NCI-H345 treated with DMSO at 0.1 percent for 48 hours (cell line): ENCODE measurements at regions not wholly inside any gene's neighbourhood (a gene's known extent, or its start where the extent isn't known, plus 50 kb on each side); places are given as distances from the start of the nearest gene placed in this dataset.

ENCODE experiments used
- DNase-seq: peaks from one replicate; lab custom pipeline; 2025; ENCODE audit not compliant: unreplicated experiment; lab: John Stamatoyannopoulos, UW

DNA sequence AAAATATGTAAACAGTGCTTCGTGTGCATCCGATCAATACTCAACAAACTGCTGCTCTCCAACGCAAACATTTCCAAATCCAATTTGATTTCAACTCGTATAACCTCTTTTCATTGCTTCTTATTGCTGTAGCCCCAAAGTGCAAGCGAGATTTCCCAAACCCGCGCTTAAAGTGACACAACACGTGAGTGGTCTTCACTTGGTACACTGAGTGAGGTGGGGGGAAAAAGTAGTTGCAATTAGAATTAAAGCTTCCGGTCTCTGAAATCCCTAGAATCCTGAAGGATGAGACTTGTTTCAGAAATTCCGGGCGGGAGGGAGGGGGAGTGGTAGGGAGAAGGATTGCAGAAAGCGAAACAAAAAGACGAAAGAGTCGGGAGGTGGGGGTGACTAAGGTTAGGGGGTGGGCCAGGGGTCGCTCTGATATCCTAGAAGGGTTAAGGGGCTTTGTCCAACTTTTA, 387.5 kb downstream of the BCAT1 start:
- no peak for DNase-seq

DNA sequence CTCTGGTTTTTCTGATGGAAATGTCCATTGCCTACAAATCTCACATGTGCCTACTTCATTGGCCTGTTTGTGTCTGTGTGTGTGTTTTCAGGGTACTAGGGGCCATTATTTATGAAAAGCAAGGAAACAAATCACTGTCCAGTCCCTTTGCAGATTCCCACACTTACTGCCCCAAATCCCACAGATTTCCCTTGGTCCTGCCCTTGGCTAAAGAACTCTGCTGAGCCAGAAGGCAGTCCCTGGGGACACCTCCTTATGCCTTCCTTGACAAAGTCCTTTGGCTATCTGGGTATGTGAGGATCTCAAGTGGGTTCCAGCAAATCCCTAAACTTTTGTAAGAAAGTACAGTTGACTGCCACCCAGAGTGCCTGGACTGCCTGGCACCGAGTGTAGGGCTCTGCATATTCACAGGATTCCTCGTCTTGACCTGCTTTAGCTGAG, 388.1 kb downstream of the BCAT1 start:
- DNase-seq, result no peak

GRCh38 chr12:24560192-24560775, 388.6 kb downstream of the BCAT1 start:
- no peak for DNase-seq

DNA sequence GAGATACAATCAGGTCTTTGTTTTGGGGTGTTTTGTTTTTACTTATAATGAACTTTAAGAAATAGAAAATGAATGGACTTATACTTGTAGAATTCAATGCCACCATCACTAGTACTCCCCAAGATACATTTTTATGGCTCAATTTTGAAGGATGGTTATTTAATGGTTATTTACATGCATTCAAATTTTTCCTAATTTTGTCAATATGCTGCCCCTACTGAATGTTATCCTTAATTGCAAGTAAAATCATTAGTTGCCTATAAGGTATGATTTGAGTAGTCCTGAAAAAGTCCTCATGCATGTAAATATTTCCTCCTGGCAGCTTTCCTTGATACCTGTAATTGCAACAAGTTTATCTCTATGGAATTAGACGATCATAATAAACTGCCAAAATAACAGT, 391.2 kb downstream of the BCAT1 start:
- no peak for DNase-seq

DNA sequence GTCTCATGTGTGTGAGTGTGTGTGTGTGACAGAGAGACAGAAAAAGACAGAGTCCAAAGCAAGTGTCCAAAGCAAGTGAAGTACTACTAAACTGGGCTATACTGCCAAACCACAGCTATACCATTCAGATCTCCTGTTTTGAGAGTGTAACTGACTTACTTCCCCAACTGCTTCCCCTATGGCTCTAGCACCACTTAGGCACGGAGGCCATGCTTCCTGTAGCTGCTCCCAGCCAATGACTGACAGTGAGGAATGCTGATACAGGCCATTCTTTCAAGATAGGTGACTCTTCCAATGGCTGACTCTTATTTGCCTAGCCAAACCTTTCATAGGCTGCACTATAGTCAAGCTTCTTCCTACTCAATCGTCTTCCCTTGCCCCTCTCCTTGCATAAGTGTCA, 393.2 kb downstream of the BCAT1 start:
- DNase-seq, result no peak

GRCh38 chr12:24554612-24555295, 394.1 kb downstream of the BCAT1 start:
- DNase-seq, result no peak

DNA sequence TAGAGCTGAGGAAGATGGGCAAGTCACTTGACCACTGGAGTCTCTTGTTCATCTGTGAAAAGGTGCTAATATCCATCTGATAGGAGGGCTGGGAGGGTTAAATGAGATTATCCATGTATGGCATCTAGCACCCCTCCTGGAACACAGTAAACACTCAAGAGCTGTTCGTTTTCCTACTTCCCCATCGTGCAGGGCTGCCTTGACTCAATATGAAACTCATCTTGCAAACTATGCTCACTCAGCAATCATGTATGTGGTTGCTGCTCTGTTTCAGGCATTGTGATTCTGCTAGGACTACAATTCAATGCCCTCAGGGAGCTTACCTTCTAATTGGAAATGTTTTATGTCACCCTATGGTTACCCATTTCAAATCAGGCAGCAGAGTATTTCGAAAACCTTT, 395.6 kb downstream of the BCAT1 start:
- DNase-seq, result no peak

GRCh38 chr12:24551163-24551786, 397.6 kb downstream of the BCAT1 start:
- DNase-seq, result peak; percentile 52

DNA sequence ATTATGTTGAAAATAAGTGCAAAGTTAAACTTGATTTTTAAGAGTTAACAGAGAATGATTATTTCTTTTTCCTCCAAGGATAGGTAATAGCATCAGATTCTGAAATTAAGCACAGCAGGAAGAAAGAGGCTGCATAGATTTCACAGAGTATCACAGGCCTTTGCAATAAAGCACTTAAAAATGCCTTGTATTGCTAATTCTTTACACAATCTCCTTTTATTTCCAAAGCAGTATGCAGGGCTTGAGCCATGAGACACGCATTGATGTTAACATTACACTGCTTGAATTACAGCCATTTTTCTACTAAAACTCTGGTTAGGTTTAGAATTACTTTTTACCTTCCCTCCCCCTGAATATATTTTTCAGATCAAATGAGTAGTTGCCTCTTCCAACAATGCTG, 398.3 kb downstream of the BCAT1 start:
- no peak for DNase-seq

DNA sequence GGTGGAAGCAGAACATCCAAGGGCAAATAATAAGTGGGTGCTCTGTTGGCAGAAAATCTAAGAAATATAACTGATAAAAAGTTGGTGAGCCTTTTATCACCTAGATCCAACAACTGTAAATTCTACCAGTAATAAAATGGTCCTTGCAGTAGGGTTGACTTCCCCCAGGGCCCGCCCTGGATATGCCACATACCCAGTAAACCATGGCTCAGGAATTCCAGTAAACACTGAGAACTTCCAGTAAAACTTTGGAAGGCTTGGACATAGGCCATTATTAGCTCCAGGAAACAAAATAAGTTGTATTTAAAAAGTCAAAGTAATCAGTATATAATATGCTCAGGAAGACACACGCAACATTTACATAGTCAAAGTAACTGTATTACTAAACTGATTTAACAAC, 402.2 kb downstream of the BCAT1 start:
- no peak for DNase-seq

- DNase-seq, result no peak
Measured at GRCh38 chr12:24546084-24546483, 402.8 kb downstream of the BCAT1 start.

DNA sequence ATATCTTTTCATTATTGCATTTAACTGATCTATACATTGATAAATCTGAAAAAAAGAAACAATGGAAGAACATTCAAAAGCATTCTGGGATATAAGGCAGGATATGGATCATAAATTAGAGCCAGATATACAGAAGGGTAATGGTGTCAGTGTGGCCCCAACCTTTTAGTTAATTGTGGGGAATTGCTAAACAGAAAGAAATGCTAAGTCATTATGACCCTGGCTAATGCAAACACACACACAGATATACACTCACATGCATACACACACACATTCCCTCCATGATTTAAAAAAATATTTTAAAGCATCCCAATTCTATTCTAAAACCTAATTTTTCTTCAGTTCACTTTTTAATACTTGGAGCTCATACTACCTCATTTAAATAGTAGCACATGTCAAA, 404.5 kb downstream of the BCAT1 start:
- DNase-seq, result no peak

DNA sequence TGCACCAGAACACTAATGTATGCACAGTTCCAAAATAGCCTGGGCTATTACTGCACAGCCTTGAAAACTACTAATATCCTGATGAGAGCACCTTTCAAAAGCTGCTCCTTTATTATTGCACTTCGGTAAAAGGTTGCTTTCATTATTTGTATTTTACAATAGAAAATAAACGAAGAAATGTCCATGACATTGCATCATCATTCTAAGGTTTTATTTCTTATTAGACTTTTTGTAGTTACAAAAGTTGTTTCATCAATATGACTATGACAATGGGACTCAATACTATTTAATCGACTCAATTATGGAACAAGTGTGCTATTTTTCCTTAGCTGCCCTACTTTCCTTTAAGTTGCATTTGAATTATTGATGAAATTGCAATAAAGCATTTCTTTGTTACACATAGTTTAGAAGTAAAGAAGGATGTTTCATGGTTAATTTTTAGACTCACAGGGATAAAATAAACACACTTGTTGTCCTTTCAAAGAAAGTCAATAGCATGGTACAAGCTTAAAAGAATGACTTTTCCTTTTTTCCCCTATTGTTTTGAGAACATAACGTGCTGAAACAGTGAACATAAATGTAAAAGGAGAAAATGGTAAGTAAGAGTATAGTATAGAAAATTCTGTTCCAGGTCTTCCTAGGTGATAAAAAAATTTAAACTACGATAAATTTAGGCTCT, 407.6 kb downstream of the BCAT1 start:
- no peak for DNase-seq

DNA sequence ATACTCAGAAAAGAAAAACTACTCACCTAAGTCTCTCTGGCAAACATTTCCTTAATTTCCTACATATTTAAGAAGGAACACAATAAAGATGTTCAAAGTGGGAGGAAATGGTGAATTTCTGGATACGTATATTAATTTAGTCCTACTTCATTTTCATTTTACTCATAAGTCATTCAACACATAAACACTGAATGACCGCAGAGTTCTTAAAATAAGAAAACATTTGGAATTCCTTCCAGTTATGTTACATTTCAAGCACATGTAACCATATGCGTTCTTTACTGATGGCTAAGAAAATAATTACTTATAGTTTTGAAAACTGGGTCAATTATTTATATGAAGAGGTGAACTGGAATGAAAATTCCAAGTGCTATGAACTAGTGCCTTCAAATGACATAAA, 409.3 kb downstream of the BCAT1 start:
- DNase-seq, result no peak

DNA sequence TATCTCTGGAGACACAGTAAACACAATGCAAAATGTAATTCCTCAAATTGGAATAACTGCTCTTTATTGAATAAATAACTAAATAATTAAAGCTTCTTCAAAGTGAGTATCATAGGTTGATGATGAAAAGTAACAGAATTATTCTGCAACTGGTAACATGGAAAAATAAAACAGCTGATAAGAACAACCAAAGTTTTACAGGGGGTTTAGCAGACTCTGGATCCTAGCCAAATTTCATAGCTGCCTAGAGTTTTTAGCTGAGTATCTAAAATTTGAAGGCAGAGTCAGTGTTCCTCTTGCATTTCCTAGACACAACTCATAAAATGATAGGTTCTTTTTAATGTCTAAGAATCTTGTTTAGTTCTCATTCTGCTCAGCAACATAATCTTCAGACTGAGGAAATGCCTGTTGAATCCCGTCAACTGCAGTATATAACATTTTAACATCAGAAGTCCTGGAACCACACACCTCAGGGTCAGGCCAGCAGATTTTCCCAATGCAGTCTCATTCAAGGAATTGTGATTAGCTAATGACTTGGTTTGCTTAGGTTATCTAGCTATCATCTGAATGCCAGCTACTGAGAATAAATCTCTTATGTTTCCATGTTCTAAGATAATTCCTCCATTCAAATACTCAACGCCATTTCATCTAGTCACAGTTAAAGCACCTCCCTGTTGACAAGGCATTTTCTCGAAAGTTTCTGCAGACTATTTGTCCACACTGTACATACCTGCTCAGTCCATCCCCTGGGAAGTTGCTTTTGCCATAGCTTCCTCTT, 411.6 kb downstream of the BCAT1 start:
- DNase-seq, result no peak

DNA sequence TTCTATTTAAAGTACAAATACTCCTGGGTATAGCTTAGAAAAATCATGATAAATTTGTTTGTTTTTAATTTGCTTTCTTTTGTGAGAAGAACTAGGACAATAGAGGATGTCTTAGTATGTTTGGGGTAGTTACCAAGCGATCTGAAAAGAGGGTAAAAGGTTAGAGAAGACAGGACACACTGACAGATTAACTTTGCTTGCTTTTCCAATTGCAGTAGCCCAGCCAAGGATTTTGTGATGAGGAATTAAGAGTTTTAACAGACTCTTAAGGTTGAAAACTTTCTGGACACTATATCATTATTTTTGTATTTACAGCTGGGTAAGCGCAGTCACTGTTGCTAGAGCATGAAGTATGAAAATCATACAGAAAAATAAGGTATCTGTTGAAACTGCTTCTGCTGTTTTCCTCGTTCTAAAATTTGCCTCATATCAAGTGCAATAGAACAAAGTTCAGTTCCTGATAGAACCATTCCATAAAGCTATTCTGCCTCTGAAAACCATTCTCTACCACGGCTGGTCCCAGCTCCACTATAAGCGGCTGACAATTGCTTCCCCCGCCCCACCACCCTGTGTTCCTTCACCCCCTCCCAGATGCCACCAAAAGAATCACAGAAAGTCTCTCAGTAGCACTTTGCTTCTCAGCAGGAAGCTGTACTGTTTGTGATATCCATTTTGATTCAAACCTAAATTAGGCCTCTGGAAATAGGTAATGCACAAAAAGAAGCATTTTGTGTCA, 413.4 kb downstream of the BCAT1 start:
- DNase-seq, result no peak

DNA sequence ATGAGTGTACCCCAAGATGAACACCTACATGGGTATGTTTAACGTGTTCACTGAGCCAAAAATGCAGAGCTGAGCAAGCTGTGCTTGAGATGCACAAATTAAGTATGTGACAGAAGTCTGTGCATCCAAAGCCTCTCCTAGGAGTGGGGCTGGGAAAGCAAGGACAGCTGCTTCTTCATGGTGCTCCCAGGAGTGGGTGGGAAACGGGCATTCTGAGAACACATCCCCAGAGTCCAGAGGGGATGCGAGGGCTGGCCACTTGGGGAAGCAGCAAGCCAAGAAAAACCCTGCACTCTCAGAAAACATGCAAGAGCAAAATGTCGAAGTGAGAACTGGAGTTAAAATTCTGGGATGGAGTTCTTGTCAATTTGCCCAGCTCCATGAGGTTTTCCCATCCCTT, 414.3 kb downstream of the BCAT1 start:
- no peak for DNase-seq

- no peak for DNase-seq
Measured at GRCh38 chr12:24533716-24534352, 415.1 kb downstream of the BCAT1 start.

- DNase-seq, result no peak
Measured at GRCh38 chr12:24530689-24531088, 418.2 kb downstream of the BCAT1 start.

DNA sequence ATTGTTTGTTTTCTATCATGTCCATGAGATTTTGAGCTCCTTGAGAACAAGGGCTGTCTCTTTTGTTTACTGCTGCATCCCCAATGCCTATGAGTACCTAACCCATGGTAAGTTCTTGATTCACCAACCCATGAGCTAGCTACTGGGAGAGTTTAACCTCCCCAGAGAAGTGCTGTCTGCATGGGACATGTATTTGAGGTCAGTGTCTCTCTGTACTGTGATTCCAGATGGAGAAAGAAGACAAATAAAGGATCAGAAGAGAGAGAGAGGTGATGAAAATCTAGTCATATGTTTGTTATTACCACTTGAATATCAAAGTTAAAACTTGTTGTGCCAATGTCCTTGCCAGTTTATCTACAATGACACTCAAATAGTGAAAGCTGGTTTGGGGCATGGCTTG, 421.8 kb downstream of the BCAT1 start:
- DNase-seq, result no peak
